GM12878 (cell line): ENCODE measurements at regions not wholly inside any gene's neighbourhood (a gene's known extent, or its start where the extent isn't known, plus 50 kb on each side); places are given as distances from the start of the nearest gene placed in this dataset.
"Not testable (repeated sequence)": the region's sequence is repeated elsewhere in the genome, so short reads cannot be mapped to it uniquely, and the experiment has no call there.

Source experiments
- ATAC-seq: fragments of 200-7000 bp; cut with Tn5 transposase; 3 replicates; pipeline ENCODE4 v1.9.1; 2020; ENCODE audit warnings: mild to moderate bottlenecking, moderate library complexity
- BruUV-seq: library from RNA; stranded (reverse); fragments of 400-500 nt; replicated peaks from 2 replicates; lab custom pipeline; 2021; lab: Mats Ljungman, UMichigan
- CTCF ChIA-PET: fragments of 300-600 bp; sonication (Branson Sonifier 250); formaldehyde crosslinking; extraction: SDS; loops from one replicate; lab custom pipeline; 2021; ENCODE audit warnings: inconsistent platforms; lab: Yijun Ruan, JAX
- POLR2A ChIA-PET: fragments of 350-600 bp; formaldehyde crosslinking; extraction: SDS; loops from one replicate; lab custom pipeline; 2021; ENCODE audit warnings: inconsistent platforms; lab: Charles Lee
- RAD21 ChIA-PET: fragments of 300-600 bp; sonication (Branson Sonifier 250); formaldehyde crosslinking; loops from one replicate; lab custom pipeline; 2023; ENCODE audit warnings: antibody characterized with exemption; ENCODE audit not compliant: unreplicated experiment; lab: Charles Lee
- SMC1A ChIA-PET: fragments of 300-600 bp; sonication (Branson Sonifier 250); formaldehyde crosslinking; loops from one replicate; lab custom pipeline; 2023; ENCODE audit not compliant: unreplicated experiment, uncharacterized antibody; lab: Charles Lee
- DNase-seq: peaks from one replicate; pipeline ENCODE4 v3.0.0-alpha.2; 2011; ENCODE audit warnings: low read depth, low spot score
- FAIRE-seq: peaks from 3 replicates; lab custom pipeline; 2011; peaks lifted over from hg19 to GRCh38; lab: Jason Lieb, UNC
- H2AFZ ChIP-seq: 2 replicates; pipeline ENCODE4 v1.6.0; 2011; ENCODE audit warnings: low read depth, low read length, control low read depth; ENCODE audit not compliant: control insufficient read depth
- H3K27ac ChIP-seq: 2 replicates; pipeline ENCODE4 v1.5.1; 2011; ENCODE audit warnings: control low read depth; ENCODE audit not compliant: control insufficient read depth, insufficient read depth
- H3K27me3 ChIP-seq, 2 experiments: replicated peaks in 1 of 2; 2 replicates each; pipeline versions ENCODE4 v1.6.0 to v1.6.1; 2011; ENCODE audit warnings: low read length in 1 of 2; ENCODE audit not compliant: control insufficient read depth in 2 of 2, insufficient read depth in 2 of 2
- H3K36me3 ChIP-seq, 2 experiments: 2 replicates each; pipeline ENCODE4 v1.5.1; 2011; ENCODE audit warnings: low read length in 1 of 2; ENCODE audit not compliant: control insufficient read depth in 2 of 2, insufficient read depth in 2 of 2
- H3K4me1 ChIP-seq: 2 replicates; pipeline ENCODE4 v1.6.1; 2011; ENCODE audit warnings: mild to moderate bottlenecking, low read length, moderate library complexity, mixed read lengths; ENCODE audit not compliant: control insufficient read depth, insufficient read depth
- H3K4me2 ChIP-seq: 2 replicates; pipeline ENCODE4 v1.6.0; 2011; ENCODE audit warnings: control low read depth; ENCODE audit not compliant: control insufficient read depth, insufficient read depth
- H3K4me3 ChIP-seq: fragments of 200-600 bp; sonication (generic); 2 replicates; pipeline ENCODE4 v1.5.1; 2016
- H3K79me2 ChIP-seq: 2 replicates; pipeline ENCODE4 v1.6.0; 2011; ENCODE audit warnings: low read length; ENCODE audit not compliant: control insufficient read depth, insufficient read depth
- H3K9ac ChIP-seq: 2 replicates; pipeline ENCODE4 v1.8.0; 2011; ENCODE audit warnings: low read length, control low read depth, mixed read lengths; ENCODE audit not compliant: control insufficient read depth, insufficient read depth
- H3K9me3 ChIP-seq: replicated peaks from 3 replicates; pipeline ENCODE4 v1.5.1; 2011; ENCODE audit warnings: mild to moderate bottlenecking, low read length; ENCODE audit not compliant: control insufficient read depth, insufficient read depth
- H4K20me1 ChIP-seq: 2 replicates; pipeline ENCODE4 v1.6.0; 2011; ENCODE audit not compliant: control insufficient read depth, insufficient read depth
- ASH2L ChIP-seq: fragments of 300-600, 200-600 bp; sonication (generic); IDR thresholded peaks from 2 replicates; pipeline ENCODE4 v1.6.1; 2017; ENCODE audit warnings: low read depth, mild to moderate bottlenecking, borderline replicate concordance
- CTCF ChIP-seq, 3 experiments: IDR thresholded peaks in 2 of 3; conservative IDR thresholded peaks in 1 of 3; 2 replicates each; pipeline ENCODE4 v1.5.1; 2011; ENCODE audit warnings: low read depth in 3 of 3, low read length in 3 of 3, mild to moderate bottlenecking in 3 of 3, control low read depth in 2 of 3, moderate library complexity in 2 of 3, inconsistent platforms in 1 of 3, mixed read lengths in 1 of 3; ENCODE audit not compliant: control insufficient read depth in 2 of 3, insufficient read depth in 1 of 3; ENCODE audit errors: extremely low read depth in 1 of 3
- IRF5 ChIP-seq: fragments of 450-650 bp; IDR thresholded peaks from 2 replicates; pipeline ENCODE4 v1.6.1; 2017; ENCODE audit warnings: borderline replicate concordance
- MAX ChIP-seq: IDR thresholded peaks from 2 replicates; pipeline ENCODE4 v1.6.1; 2012; ENCODE audit warnings: low read depth, low read length, improper control_type of control experiment
- MYB ChIP-seq: fragments of 150-350 bp; IDR thresholded peaks from 2 replicates; pipeline ENCODE4 v1.6.1; 2014; ENCODE audit warnings: mild to moderate bottlenecking, low read depth, low read length, borderline replicate concordance
- NFXL1 ChIP-seq: fragments of 450-650 bp; IDR thresholded peaks from 2 replicates; pipeline ENCODE4 v1.6.1; 2017; ENCODE audit warnings: antibody characterized with exemption, mild to moderate bottlenecking, borderline replicate concordance
- NR2C2 ChIP-seq: IDR thresholded peaks from 2 replicates; pipeline ENCODE4 v1.6.1; 2011; ENCODE audit warnings: borderline replicate concordance, low read depth; ENCODE audit not compliant: control insufficient read depth, insufficient read length
- PKNOX1 ChIP-seq: fragments of 450-650 bp; IDR thresholded peaks from 2 replicates; pipeline ENCODE4 v1.6.1; 2016; ENCODE audit warnings: mild to moderate bottlenecking
- YY1 ChIP-seq: IDR thresholded peaks from 2 replicates; pipeline ENCODE4 v1.6.1; 2011; ENCODE audit warnings: low read depth, mild to moderate bottlenecking, low read length
- whole genome bisulfite sequencing: methylation state at CpG from one replicate; pipeline ENCODE4 v1.1.6; 2016; ENCODE audit warnings: low lambda C conversion rate; ENCODE audit not compliant: insufficient replicate concordance, insufficient coverage; ENCODE audit errors: missing lambda C conversion rate; 5-methylcytosine and 5-hydroxymethylcytosine counted together
- in situ Hi-C: fragments of 300-500 bp; cut with MboI; formaldehyde crosslinking; loops from 9 replicates; pipeline ENCODE4 v1.14.3; 2018; ENCODE audit warnings: mixed read lengths
- intact Hi-C: fragments of 100-400 bp; cut with micrococcal nuclease; formaldehyde crosslinking; loops from one replicate; pipeline ENCODE4 v1.14.2; 2022; ENCODE audit not compliant: unreplicated experiment

- intact Hi-C loops (no loop called here), in situ Hi-C loops (no loop called here)
- CTCF ChIA-PET = no interaction called here
- Histone ChIP-seq H3K27ac (no peak overlapping the region), H3K27me3 (no peaks in the 10 kb centered on the region), H3K4me2 (no peak overlapping the region), H3K9me3 (no peaks in the 10 kb centered on the region), H3K4me3 (no peak overlapping the region), H3K36me3 (no peaks in the 10 kb centered on the region), H4K20me1 (no peaks in the 10 kb centered on the region), H3K79me2 (no peaks in the 10 kb centered on the region), H2AFZ (no peak overlapping the region), H3K4me1 (no peaks in the 10 kb centered on the region), H3K9ac (no peak overlapping the region)
- FAIRE-seq = no peak
- SMC1A ChIA-PET = no interaction called here
- RAD21 ChIA-PET = no interaction called here
- BruUV-seq = no TSS peak
- POLR2A ChIA-PET = no interaction called here
- ATAC-seq = no peak
- WGBS = 1% methylated on average over 4 of the region's 4 CpGs
- TF ChIP-seq YY1 (no peak), NFXL1 (no peak), IRF5 (no peak), PKNOX1 (no peak), CTCF (IDR thresholded peaks at IDR 0.05 in 2 of 3, conservative IDR thresholded peaks at IDR 0.05 in 1 of 3; ENCODE audit: control insufficient read depth in 2 of 3, extremely low read depth in 1 of 3, insufficient read depth in 1 of 3, low read depth in 3 of 3, low read length in 3 of 3) (no peak), MYB (no peak), ASH2L (no peak), MAX (no peak), NR2C2 (no peak)
- no peak for DNase-seq
Measured at GRCh38 chr5:32165-32564, 59.8 kb upstream of the PLEKHG4B start.

GRCh38 chr5:35521-35920, 56.4 kb upstream of the PLEKHG4B start:
- DNase-seq, FAIRE-seq, RAD21 ChIA-PET, H3K4me3 ChIP-seq, H3K4me1 ChIP-seq, H3K4me2 ChIP-seq, POLR2A ChIA-PET, BruUV-seq, in situ Hi-C loops, SMC1A ChIA-PET, H3K9me3 ChIP-seq, ATAC-seq, H4K20me1 ChIP-seq, H3K9ac ChIP-seq, H3K27me3 ChIP-seq, H3K27ac ChIP-seq, H3K36me3 ChIP-seq, CTCF ChIA-PET, intact Hi-C loops, H3K79me2 ChIP-seq, H2AFZ ChIP-seq: not testable (repeated sequence)
